HFFc6 (cell line): ENCODE measurements at regions not wholly inside any gene's neighbourhood (a gene's known extent, or its start where the extent isn't known, plus 50 kb on each side); places are given as distances from the start of the nearest gene placed in this dataset.

Experiments
- DNase-seq: peaks from one replicate; pipeline ENCODE4 v3.0.0-alpha.2; 2018
- H3K27ac Mint-ChIP-seq: 2 replicates; pipeline ENCODE4 v1.8.0; 2020; ENCODE audit warnings: mild to moderate bottlenecking, mixed read lengths
- H3K27me3 Mint-ChIP-seq: 2 replicates; pipeline ENCODE4 v1.8.0; 2021; ENCODE audit warnings: mild to moderate bottlenecking, moderate library complexity, mixed read lengths; ENCODE audit not compliant: insufficient read depth
- H3K36me3 Mint-ChIP-seq: 2 replicates; pipeline ENCODE4 v1.8.0; 2021; ENCODE audit warnings: low read depth, mixed read lengths
- H3K4me1 Mint-ChIP-seq: 2 replicates; pipeline ENCODE4 v1.8.0; 2020; ENCODE audit warnings: low read depth, mixed read lengths
- H3K4me3 Mint-ChIP-seq: 2 replicates; pipeline ENCODE4 v1.8.0; 2020; ENCODE audit warnings: mild to moderate bottlenecking, moderate library complexity, mixed read lengths
- H3K9me3 Mint-ChIP-seq: 2 replicates; pipeline ENCODE4 v1.8.0; 2020; ENCODE audit warnings: mild to moderate bottlenecking, mixed read lengths
- TF ChIP-seq, protein P1 (sequence below): fragments of 200-600 bp; sonication (generic); IDR thresholded peaks from 2 replicates; pipeline ENCODE4 v1.5.0; 2021; ENCODE audit warnings: antibody characterized with exemption, mild to moderate bottlenecking

DNA sequence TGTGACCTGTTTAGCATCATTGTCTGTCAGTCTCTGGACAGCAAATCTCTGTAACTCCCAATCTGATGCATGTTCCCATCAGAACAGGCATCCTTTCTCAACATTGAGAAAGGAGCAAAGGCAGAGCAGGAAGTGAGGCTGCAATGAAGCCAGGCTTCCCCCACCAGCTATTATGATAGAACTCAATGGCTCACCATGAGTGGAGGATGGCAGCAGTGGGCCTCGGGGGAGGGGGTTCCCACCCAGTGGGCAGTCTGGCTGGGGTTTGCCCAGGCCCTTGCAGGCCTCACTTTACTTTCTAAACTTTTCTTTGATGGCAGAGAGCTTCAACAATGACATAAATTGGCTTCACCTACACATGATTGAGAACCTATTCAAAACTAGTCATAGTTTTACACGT is 240.6 kb upstream of the CXCR4 start:
- TF ChIP-seq, protein P1, sequence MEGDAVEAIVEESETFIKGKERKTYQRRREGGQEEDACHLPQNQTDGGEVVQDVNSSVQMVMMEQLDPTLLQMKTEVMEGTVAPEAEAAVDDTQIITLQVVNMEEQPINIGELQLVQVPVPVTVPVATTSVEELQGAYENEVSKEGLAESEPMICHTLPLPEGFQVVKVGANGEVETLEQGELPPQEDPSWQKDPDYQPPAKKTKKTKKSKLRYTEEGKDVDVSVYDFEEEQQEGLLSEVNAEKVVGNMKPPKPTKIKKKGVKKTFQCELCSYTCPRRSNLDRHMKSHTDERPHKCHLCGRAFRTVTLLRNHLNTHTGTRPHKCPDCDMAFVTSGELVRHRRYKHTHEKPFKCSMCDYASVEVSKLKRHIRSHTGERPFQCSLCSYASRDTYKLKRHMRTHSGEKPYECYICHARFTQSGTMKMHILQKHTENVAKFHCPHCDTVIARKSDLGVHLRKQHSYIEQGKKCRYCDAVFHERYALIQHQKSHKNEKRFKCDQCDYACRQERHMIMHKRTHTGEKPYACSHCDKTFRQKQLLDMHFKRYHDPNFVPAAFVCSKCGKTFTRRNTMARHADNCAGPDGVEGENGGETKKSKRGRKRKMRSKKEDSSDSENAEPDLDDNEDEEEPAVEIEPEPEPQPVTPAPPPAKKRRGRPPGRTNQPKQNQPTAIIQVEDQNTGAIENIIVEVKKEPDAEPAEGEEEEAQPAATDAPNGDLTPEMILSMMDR: no peak
- no peak overlapping the region for H3K4me3 Mint-ChIP-seq
- H3K9me3 Mint-ChIP-seq: peaks cover 24% of the 10 kb centered on the region
- DNase-seq: no peak
- H3K27me3 Mint-ChIP-seq: peaks cover 4% of the 10 kb centered on the region
- no peaks in the 10 kb centered on the region for H3K4me1 Mint-ChIP-seq
- no peaks in the 10 kb centered on the region for H3K36me3 Mint-ChIP-seq
- no peak overlapping the region for H3K27ac Mint-ChIP-seq

DNA sequence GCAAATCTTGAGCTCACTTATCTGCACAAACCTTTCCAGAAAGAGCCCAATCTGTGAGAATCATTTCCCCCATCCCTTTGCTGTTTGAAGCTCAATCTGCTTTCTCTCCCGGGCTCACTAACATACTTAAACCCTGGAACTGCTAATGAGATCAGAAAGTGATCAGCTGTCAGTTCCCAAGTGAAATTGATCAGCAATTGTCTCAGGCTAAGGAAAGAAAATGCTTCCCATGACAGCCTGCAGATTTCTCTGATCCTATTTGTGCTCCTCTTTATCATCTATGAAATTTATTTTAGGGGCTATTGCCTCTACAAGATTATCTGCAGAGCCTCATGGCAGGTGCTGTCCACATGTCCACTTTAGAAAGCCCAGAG is 239.0 kb upstream of the CXCR4 start:
- no peak for DNase-seq
- no peak overlapping the region for H3K4me3 Mint-ChIP-seq
- H3K9me3 Mint-ChIP-seq: peaks cover 24% of the 10 kb centered on the region
- TF ChIP-seq, protein P1: no peak
- H3K27ac Mint-ChIP-seq: no peak overlapping the region
- no peaks in the 10 kb centered on the region for H3K4me1 Mint-ChIP-seq
- no peaks in the 10 kb centered on the region for H3K36me3 Mint-ChIP-seq
- peaks cover 2% of the 10 kb centered on the region; the same call in 1 of the 2 replicates for H3K27me3 Mint-ChIP-seq

DNA sequence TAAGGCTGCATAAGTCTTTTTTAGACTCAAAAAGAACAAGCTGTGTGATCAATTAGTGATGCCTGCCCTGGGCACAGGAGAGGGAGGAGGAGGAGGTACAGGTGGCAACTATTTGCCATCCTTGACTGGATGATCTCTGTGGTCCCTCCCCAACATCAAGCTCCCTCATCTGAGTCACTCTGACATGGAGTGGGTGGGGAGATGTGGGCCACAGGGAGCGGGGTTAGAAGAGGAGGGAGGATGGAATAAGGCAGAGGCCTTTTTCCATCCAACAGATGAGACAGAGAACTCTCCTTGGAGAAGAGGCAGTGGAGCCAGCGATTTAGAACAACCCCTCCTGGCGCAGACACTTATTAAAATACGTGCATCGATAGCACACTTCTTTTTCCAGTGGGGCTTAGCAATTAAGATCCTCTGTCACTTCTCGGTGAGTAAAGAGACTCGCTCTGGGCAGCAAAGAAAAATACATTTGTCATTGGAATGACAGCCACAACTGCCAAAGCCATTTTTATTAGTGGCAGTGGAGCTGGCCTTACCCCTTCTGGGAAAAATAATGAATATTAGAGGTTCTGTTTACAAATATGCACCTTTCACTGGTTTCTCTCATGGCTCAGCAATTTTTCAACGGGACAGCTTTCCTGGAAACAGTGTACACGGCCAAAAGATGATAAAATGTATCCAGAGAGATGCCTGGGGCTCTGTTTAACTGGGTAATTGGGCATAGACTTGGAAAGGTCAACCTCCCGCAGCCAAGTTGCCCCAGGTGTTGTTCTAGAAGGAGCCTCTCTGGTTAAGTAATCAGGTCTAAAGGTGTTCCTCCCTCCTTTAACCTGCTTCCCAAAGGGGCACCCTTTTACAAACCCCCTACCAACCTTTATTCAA is 238.4 kb upstream of the CXCR4 start:
- no peak for DNase-seq
- H3K4me3 Mint-ChIP-seq: no peak overlapping the region
- no peak overlapping the region for H3K27ac Mint-ChIP-seq
- H3K27me3 Mint-ChIP-seq: peaks cover 2% of the 10 kb centered on the region; the same call in 1 of the 2 replicates
- no peaks in the 10 kb centered on the region for H3K36me3 Mint-ChIP-seq
- TF ChIP-seq, protein P1: no peak
- H3K4me1 Mint-ChIP-seq: no peaks in the 10 kb centered on the region
- peaks cover 21% of the 10 kb centered on the region for H3K9me3 Mint-ChIP-seq

DNA sequence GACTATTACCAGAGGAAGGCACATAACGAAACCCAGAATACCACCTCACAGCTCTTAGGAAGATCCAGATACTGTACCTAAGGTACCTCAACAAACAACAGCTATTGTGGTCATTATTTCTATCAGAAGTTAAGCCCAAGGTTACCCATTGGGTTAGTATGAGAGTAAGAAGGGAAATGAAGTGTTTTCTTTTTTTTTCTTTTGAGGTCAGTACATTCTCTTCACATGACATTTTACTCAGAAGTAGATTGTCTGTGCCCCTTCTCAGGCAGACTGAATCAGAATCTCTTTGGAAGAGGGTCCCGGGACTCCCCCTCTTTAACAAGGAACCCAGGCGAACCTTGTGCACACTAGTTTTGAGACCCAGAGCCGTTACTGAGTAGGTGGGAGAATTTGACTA is 233.7 kb upstream of the CXCR4 start:
- Mint-ChIP-seq H3K4me3 (no peak overlapping the region), H3K27me3 (peaks cover 2% of the 10 kb centered on the region; the same call in 1 of the 2 replicates), H3K36me3 (no peaks in the 10 kb centered on the region), H3K27ac (no peak overlapping the region), H3K9me3 (peaks cover 10% of the 10 kb centered on the region; the same call in 1 of the 2 replicates), H3K4me1 (no peaks in the 10 kb centered on the region)
- TF ChIP-seq, protein P1: no peak
- DNase-seq: no peak

- Mint-ChIP-seq H3K4me3 (no peak overlapping the region), H3K9me3 (peaks cover 8% of the 10 kb centered on the region; the same call in 1 of the 2 replicates), H3K27ac (no peak overlapping the region), H3K4me1 (no peaks in the 10 kb centered on the region), H3K27me3 (no peaks in the 10 kb centered on the region), H3K36me3 (no peaks in the 10 kb centered on the region)
- DNase-seq: no peak
- TF ChIP-seq, protein P1: no peak
These were observed 230.0 kb upstream of the CXCR4 start for GRCh38 chr2:136347981-136348380.
